ENCODE measurements at regions not wholly inside any gene's neighbourhood (a gene's known extent, or its start where the extent isn't known, plus 50 kb on each side); places are given as distances from the start of the nearest gene placed in this dataset.

- TF ChIP-seq CTCF (IDR thresholded peaks at IDR 0.05 in 8 of 11, conservative IDR thresholded peaks at IDR 0.05 in 3 of 11), result no peak
- no peak for TF ChIP-seq POLR2A (IDR thresholded peaks at IDR 0.05)
Measured at GRCh38 chr5:114999176-114999575, 170.5 kb downstream of the TRIM36 start.
